UCSD-AML1 (cell line): ENCODE measurements at regions not wholly inside any gene's neighbourhood (a gene's known extent, or its start where the extent isn't known, plus 50 kb on each side); places are given as distances from the start of the nearest gene placed in this dataset.

Experiments
- DNase-seq: peaks from one replicate; lab custom pipeline; 2025; ENCODE audit not compliant: unreplicated experiment; lab: John Stamatoyannopoulos, UW

- no peak for DNase-seq
Measured at GRCh38 chr11:112731538-112731937, 229.7 kb upstream of the NCAM1 start.

GRCh38 chr11:112732031-112732430 lies 229.2 kb upstream of the NCAM1 start:
- no peak for DNase-seq

GRCh38 chr11:112734207-112734606 lies 227.0 kb upstream of the NCAM1 start:
- DNase-seq: peak; percentile 39

DNA sequence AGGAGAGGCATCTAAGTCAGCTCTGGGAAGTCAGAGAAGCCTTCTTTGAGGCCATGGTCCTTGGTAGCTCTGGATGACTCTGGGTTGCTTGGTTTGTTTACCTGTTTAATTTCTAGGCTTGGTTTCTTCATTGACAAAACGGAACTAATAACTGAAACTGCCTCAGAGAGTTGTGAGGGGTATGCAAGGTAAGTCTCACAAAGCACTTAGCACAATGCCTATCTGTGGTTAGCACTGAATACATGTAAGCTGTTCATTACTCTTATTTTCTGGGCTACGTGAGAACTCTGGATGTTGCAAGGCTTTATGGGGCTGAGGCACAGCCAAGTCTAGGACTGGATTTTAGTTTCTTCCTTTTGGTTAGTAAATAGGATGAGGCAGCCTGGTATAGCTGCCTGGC lies 225.8 kb upstream of the NCAM1 start:
- DNase-seq: no peak

DNA sequence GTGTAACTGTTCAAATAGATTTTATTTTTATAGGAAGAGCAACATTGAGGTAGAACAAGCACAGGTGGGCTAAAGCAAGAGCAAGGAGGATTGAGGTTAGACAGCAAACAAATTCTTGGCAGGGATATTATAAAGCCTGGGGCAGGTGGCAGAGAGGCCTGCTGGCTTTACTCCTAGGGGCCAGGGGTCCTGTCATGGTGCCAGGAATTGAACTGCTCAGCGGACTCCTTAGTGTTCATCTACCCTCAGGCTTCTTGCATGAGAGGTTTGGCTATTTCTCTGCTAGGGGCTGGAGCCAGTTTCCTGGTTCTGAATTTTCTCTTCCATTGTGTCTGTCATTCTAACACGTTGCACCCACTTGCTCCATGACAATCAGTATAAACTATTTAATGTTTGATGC lies 217.2 kb upstream of the NCAM1 start:
- DNase-seq: no peak

- no peak for DNase-seq
Measured at GRCh38 chr11:112745973-112746372, 215.2 kb upstream of the NCAM1 start.

DNA sequence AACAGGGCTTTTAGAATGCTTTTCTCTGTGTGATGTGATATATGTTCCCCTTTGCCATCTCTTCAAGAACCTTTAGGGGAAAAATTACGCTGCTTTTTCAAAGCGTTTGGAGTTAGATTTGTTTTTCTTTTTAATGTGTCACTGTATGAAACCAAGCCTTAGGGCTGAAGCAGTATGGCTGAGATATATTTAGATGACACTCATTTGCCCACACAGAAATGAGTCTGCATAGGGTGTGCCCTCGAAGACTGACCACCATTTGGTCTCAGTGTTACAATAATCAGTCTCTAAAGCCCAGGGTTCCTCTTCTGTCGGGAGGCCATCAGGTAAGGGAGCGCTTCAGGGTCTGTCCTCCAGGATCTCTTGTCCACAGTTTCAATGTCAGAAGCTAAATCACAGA lies 213.0 kb upstream of the NCAM1 start:
- DNase-seq: no peak

- DNase-seq: no peak
Measured at GRCh38 chr11:112748713-112749543, 212.3 kb upstream of the NCAM1 start.

- no peak for DNase-seq
Measured at GRCh38 chr11:112751329-112751728, 209.9 kb upstream of the NCAM1 start.

DNA sequence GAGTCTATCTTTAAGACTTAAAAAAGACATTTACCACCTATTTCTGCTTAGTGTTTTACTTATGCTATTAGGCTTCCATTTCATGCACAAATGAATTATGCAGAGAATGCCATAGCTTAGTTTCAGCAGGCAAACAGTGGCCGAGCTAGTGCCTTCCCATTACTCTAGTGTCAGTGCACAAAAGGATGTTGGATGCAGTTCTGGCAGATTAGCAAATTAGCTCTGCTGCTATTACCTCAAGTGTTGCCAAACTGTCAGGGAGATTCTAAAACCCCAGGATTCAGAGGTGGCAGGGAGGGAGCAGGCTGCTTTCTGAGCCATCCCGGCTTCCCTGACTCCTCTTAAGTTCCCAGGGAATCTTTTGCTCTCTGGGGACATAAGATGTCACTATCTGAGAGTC lies 209.4 kb upstream of the NCAM1 start:
- no peak for DNase-seq

- DNase-seq: no peak
Measured at GRCh38 chr11:112752563-112752962, 208.7 kb upstream of the NCAM1 start.

DNA sequence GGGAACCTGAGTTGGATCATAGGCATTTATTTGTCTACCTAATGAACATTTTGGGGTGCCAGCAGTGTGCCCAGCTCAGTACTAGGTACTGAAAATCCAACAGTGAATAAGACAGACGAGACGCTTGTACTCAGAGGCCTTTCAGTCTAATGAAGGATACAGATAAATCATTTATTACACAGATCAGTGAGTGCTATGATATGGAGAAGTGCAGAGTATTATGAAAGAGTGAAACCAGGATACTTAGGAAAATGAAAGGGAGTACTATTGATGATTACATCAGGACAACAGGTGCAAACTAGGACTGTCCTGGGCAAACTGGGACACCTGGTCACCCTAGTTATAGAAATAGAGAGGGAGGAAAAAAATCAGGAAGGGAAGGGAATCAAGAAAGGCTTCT lies 207.5 kb upstream of the NCAM1 start:
- DNase-seq: no peak

GRCh38 chr11:112759418-112759817 lies 201.8 kb upstream of the NCAM1 start:
- DNase-seq: no peak

GRCh38 chr11:112760396-112761059 lies 200.7 kb upstream of the NCAM1 start:
- no peak for DNase-seq

DNA sequence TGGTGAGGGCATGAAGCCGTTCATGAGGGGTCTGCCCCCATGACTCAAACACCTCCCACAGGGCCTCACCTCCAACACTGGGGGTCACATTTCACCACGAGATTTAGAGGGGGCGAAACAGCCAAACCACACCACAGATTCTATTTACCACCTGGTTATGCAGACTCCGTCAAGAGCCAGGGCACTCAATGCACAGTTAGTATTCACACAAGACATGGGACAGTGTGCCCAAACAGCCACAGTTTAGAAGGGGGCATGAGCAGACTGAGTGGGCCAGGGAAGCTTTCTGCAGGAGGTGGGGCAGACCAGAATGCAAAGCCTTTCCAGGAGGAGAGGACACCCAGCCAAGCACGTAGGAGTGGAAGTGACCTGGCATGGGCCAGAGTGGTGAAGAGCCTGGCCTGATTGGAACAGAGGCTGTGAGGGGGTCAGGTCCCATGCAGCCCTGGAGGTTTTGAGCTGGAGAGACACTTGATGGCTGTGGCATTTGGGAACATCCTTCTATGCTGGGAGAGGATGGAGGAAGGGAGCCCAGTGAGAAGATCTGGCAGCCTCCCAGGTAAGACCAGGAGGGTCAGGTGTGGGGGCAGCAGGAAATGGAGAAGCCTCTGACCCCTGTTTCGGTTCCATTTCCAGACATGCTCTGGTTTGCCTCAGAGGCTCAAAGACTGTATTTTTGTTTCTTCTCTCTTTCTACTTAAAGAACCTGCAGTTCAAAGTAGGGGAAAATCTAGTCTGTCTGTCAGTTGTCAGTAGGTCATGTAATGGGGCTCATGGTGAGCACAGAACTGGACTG lies 199.1 kb upstream of the NCAM1 start:
- no peak for DNase-seq

- no peak for DNase-seq
Measured at GRCh38 chr11:112762707-112763090, 198.5 kb upstream of the NCAM1 start.

DNA sequence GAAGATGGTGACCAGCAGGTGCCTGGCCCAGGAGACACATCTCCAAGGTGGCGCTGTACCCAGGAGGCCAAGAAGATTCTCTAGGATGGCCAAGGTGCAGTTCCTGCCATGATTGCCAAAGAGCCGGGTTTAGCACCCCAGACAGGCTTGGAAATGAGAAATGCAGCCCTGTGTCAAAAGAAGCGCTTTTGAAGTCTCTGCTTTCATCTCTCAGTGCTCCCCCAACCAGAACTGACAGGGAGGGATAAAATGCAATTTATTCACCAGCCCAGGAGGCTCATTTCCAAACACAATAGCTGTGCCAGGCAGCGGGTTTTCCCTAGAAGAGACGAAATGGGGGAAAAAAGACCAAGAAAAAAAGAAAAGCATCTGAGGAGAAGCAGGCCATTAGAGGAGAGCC lies 195.9 kb upstream of the NCAM1 start:
- DNase-seq: no peak

GRCh38 chr11:112769170-112769569 lies 192.1 kb upstream of the NCAM1 start:
- no peak for DNase-seq

GRCh38 chr11:112769584-112769983 lies 191.6 kb upstream of the NCAM1 start:
- DNase-seq: no peak

DNA sequence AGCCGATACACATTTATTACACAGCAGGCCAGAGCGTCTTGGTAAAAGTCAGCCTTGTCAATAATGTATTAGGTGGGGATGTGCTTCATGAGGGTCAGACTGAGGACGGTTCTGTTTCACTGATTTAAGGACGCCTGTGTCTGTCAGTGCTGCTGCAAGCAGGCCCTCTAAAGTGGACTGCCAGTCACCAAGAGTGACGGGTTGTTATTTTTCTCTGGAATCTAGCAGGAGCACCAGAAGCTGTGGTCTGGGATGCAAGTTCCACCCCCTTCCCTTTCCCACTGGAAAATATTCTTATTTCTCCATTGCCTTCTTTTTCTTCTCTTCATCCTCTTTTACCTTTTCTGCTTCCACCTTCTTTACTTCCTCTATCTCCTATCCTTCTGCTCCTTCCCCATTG lies 191.2 kb upstream of the NCAM1 start:
- no peak for DNase-seq

GRCh38 chr11:112770487-112770886 lies 190.7 kb upstream of the NCAM1 start:
- no peak for DNase-seq

DNA sequence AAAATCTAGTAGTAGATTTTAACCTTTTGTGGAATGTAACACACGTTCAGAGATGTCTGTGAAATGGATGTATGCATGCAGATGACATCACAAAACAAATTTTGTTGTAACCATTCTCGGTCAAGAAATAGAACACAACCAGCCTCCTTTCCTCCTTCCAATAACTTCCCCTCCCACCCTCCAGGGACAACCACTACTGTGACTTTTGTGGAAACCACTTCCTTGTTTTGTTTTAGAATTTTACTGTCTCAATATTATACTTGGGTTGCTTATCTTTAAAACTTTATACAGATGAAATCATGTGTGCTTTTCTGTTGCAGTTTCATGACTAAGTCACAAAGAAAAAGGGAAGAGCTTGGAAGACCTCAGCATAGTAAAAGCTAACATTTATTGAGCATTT lies 189.4 kb upstream of the NCAM1 start:
- no peak for DNase-seq
